HG03378 (cell line): ENCODE measurements at regions not wholly inside any gene's neighbourhood (a gene's known extent, or its start where the extent isn't known, plus 50 kb on each side); places are given as distances from the start of the nearest gene placed in this dataset.

Experiments
- ATAC-seq: cut with Tn5 transposase; IDR thresholded peaks from one replicate; pipeline ENCODE4 v1.9.1; 2021; ENCODE audit warnings: mild to moderate bottlenecking, moderate library complexity; ENCODE audit not compliant: unreplicated experiment

DNA sequence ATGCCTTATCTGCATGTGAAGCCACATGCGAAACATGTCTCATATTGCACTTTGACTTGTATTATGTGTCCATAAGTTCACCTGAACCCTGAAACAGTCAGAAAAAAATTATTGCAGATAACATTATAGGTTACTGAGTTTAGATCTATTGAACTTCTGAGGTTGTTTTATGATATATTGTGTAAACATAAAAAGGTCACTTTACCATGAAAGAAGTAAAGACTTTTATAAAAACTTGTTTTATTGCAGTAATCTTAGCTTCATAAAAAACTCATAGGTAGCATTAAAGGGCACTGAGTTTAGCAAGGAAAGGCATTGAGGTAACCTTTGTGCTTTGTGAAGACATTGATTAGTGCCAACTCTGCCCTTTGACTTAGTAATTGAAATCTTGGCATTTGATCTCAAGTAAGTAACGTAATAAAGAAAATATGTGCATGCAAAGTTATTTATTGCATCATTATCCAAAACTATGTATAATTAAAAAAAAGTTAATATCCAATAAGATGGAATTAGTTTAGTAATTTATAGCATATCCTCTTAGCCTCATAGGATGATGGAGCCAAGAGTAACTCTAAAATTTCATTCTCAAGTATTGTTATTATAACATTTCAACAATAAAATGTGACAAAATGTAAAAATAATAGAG lies 313.3 kb upstream of the ATP2B1 start:
- no peak for ATAC-seq

DNA sequence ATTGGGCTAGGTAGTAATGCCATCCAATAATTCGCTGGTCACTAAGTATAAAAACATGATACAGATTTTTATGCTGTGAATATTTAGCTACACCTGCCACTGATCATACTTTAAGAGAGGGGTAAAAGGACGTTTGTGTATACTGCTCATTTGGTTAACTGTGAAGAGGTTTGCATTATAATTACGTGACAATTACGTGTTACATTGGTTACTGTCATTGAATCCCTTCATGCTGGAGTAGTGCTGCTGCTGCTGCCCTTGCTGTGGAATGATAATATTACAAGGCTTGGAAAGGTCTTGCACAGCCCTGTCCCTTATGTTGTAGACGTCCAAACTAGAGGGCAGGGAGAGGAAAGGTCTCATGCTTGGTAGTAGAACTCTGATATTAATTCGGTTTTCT lies 312.2 kb upstream of the ATP2B1 start:
- ATAC-seq = no peak

DNA sequence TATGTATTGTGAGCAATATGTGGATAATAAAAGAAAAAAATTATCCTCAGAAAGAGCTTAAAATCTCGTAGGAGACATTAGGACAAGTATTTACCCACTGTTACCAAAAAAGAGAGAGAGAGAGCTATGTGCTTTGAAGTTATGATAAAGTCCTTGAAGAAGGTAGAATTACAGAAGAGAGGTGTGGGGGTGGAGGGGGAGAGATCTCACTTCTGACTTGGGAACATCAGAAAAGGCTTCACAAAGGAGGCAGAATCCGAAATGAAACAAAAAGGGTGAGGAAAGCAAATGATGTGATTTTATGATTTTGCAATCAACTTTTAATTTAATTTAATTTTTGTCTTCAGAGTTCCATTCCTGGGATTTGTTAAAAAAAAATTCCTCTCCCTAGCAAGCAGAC lies 311.8 kb upstream of the ATP2B1 start:
- ATAC-seq = no peak

DNA sequence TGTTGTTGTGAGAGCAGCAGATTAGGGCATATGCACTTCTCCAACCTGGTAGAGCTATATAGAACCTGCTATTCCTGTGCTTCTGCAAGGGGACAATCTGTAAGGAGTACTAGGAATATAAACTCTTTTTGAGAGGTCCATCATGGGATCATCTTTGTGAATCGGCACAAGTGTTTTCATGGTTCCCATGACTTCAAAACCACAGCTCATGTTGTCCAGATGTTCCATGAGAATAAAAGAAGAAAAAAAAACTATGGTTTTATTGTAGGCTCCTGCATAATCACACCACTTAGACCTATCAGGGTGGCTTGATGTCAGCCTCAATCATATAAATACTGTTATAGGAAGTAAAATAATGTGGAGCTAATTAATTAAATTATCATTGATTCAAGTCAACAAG lies 311.4 kb upstream of the ATP2B1 start:
- ATAC-seq = no peak

DNA sequence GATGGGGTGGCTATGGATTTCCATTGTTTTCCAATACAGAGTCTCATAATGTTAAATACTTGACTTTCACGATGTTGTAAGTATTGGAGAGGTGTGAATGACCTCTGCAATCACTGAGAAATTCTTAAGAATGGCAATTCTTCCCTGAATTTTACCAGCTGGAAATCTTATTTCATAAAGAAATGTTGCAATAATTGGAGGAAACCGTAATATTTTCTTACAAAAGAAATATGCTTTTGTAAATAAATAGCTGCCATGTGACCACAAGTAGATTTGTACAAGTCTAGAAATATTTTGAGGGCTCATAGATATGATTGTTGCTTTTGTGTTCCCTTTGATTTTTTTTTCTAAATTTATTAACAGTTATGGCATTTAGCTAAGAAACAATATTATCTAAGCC lies 308.7 kb upstream of the ATP2B1 start:
- no peak for ATAC-seq

DNA sequence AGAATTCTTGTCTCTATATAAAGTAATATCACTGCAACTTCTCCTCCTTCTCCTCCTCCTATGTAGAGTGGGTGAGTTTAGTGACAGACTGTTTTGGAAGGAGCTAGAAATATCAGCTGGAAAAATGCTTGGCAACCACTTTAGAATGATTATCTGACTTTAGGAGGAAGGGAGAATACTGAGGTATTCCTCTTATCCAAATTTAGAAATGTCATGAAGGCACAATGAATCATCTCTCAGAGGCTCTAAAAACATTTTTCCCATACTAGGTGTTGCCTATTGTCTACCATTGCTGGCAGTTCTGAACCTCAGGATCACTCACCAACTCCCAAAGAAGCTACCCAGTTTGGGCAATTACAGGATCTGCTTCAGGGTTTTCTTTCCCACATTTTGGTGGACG lies 306.6 kb upstream of the ATP2B1 start:
- ATAC-seq = no peak

DNA sequence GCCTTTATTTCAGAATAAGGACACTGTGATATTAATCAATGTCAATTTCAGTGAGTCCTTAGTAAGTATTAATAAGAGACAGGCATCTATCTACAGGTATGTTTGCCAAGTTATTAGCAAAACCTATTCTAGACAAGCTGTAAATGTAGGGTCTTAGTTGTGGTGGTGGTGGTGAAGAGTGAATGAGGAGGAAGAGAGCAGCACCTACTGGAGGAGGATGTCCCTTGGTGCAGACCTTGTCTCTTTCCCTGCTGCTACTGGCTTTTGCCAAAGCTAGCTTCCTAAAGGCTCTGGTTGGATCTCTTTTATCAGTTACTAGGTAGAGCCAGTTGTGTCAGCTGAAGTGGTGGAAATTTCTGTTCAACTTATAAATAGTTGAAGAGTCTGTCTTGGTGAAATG lies 304.8 kb upstream of the ATP2B1 start:
- peak; percentile 58 for ATAC-seq

DNA sequence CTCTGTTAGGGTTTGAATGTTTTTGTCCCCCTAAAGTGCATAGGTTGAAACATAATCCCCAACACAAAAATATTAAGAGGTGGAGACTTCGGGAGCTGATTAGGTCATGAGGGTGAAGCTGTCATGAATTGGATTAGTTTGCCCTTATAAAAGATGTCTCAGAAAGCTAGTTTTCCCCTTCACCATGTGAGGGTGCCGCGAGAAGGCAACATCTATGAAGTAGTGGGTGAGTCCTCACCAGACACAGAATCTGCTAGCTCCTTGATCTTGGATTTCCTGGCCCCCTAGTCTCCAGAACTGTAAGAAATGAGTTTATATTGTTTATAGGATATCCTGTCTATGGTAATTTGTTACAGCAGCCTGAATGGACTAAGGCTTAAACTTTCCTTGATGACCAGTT lies 301.5 kb upstream of the ATP2B1 start:
- no peak for ATAC-seq

DNA sequence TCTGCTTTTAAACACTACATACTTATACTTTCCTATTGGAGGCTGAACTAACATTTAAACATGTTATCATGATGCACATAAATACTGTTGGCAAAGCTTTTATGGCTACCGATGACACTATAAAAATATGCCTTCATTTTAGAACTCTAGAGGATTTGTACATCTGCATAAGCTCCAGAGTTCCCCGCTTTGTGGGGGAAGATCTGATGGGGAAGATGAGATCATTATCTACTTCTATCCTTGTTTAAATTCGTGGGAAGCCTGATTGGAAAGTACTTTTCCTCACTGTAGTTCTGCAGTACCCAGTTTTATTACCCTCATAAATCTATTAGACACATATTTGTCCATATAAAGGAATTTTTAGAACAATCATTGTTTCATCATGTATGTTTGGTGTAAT lies 299.6 kb upstream of the ATP2B1 start:
- no peak for ATAC-seq

DNA sequence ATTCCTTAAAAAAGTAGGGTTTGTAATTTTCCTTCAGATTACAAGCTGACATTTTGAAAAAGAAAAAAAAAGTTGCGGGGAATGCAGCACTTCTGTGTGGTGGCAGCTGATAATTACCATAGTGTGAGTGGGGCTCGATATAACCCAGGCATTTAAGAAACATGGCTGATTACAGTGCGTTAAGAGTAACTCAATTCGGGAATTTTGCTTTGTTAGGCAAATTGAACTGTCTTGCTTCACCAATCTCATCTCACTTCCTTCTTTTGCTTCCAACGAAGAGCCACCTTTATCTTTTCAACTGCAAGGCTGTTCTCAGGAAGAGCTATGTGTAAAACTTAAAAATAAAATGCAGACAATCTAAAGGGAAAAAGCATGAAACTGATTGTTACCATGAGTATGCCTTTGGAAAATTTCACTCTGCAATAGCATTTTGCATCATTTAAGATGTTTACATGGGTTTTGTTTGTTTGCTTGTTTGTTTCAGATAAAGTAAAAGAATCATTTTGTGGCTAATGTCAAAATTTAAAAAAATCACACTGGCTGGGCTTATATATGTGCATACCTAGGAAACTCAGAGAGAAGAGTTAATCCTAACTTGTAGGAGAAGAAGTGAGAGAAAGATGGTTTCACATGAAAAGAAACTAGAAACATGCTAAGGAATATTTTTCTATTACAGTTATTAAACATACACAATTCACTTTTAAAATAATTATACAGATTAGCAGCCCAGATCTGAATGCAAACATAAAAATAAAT lies 295.9 kb upstream of the ATP2B1 start:
- peak; percentile 65 for ATAC-seq

DNA sequence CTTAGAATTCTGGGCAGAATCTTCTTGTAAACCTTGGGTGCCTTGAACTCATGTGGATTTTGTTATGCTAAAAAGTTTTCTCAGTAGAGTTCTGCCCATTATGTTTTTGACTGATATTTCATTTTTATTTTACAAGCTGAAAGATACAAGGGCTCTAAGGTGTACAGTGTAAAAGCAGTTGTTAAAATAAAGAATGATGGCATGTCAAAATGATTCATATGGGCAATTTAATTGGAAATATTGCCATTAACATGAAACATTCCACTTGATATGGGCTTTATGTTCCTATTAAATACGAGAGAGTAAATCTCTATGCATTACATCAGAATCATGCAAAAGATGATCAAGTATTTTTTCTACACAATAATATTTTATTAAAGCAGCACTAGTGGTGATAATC lies 295.1 kb upstream of the ATP2B1 start:
- no peak for ATAC-seq

DNA sequence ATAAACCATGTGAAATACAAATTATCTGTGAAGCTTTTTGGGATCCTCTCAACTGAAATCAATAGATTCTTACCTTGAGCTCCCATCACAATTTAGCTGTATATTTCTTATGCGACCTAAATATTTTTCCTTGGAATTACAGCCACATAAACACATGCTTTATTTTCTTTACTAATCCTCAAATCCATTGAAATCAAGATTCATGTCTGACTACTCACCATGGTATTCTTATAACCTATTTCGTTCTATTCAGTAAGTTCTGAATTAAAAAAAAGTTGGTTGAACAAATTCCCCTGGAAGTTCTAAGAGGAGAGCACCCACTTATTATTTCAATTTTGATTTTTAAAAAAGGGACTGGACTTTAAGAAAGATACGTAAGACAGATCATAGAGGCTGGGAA lies 292.1 kb upstream of the ATP2B1 start:
- ATAC-seq = no peak

DNA sequence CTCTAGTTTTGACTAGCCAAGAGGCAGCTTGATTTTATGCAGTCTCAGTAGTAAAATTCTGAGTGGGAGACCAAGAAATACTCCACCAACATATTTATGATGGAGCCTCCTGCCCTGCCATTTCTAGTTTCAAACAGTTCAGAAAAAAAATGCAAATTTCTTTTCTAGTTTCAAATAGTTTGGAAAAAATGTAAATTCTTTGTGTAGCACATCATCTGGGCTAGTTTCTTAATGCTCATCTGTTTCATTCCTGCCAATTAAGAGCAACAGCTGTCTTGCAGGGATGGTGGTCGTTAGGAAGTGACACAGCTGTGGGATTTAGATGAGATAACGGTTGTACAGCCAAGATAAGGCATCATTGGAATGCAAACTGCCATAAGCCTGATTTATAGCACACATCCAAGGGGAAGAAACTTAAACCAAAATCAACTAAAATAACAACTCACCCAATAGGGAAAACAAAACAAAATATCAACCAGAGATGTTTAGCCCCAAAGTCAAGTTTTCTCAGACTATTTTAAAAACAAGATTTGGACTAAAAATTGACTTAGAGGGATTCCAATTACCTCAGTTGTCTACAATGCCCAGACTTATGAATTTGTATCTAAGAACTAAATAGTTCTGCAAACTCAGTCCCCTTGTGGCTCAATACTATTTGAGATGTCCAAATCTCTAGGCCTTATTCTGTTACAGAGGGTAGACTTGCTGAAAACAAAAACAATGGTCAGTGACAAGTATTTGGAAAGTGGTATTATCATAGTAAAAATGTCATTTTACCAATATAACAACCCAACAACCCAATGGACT lies 291.3 kb upstream of the ATP2B1 start:
- no peak for ATAC-seq

DNA sequence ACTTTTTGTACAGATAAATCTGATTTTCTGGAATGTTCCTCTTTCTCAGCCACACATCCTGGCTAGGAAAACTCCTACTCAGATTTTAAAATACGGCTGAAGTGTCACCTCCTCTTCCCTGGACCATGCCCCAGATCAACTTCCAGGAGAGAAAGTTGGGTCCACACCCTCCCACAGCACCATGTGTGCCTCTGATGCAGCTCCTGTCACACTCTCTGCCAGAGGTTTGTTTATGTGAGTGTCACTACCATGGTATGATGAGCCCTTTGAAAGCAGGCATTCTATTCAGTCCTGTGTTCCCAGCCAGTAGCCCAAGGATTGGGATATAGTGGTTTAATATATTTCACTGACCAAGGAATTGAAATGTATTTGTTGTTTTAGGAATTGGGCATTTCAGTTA lies 287.2 kb upstream of the ATP2B1 start:
- ATAC-seq = no peak

DNA sequence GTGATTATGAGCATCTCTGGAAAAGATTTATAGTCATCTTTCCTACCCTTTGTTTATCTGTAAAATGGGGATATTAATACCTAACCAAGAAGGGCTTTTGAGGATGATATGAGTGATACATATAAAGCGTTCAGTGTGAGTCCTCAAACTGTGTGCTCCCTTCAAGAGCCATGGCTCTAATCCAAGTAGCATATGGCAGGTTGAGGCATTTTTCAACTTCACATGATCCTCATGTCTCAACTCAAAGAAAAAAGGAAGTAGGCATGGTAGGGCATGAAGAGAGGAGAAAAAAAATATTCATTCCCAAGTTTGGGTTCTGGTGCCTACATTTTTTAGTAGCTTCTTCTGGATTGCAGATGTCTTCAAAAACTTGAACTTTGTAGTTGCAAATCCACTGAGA lies 286.3 kb upstream of the ATP2B1 start:
- ATAC-seq = no peak

DNA sequence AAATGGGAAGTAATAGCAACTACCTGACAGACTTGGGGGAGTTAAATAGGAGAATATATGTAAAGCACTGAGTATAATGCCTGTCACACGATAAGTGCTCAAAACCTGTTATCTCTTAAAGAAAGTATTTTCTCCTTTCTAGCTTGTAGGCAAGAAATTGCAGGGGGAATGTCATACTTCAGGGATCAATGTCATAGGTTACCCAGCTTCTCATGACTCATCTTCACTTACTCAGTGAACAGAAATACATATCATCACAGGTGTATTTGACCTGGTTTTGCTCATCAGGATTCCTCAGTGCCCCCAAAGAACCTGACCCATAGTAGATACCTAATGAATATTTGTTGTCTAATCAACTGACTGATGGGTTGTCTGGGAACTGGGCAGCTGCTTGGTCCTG lies 285.0 kb upstream of the ATP2B1 start:
- ATAC-seq = no peak

DNA sequence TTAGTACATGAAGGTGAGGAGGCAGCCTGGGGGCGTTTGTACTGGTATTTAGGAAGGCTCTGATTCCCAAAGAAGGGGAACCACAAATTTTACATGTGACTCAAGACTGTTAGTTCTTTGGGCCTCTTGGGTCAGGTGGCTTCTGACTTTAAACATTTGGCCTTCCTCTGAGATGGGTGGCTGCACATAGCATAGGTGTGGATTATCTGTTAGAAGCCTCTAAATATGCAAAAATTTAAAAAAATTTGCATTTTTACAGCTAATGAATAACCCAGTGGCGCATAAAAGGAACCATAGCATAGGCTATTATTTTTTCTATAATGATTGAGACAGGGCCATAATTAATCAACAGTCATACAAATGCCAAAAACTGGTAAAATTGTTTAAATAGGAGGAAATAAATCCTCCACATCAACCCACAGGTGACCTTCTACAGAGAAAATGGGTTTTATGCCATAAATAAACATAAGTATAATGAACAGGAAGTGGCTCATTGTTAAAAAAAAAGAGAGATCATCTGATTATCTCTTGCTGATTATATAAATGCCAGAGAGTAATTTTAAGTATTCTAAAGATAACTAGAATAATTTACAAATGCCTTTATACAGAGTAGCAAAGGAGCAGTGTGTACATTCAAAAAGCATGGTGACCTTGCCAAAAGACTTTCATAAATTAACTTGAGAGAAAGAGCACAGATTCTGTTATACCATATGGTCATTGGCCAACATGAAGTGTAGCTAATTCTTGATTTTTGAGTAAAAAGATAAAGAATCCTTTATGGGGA lies 284.2 kb upstream of the ATP2B1 start:
- no peak for ATAC-seq

DNA sequence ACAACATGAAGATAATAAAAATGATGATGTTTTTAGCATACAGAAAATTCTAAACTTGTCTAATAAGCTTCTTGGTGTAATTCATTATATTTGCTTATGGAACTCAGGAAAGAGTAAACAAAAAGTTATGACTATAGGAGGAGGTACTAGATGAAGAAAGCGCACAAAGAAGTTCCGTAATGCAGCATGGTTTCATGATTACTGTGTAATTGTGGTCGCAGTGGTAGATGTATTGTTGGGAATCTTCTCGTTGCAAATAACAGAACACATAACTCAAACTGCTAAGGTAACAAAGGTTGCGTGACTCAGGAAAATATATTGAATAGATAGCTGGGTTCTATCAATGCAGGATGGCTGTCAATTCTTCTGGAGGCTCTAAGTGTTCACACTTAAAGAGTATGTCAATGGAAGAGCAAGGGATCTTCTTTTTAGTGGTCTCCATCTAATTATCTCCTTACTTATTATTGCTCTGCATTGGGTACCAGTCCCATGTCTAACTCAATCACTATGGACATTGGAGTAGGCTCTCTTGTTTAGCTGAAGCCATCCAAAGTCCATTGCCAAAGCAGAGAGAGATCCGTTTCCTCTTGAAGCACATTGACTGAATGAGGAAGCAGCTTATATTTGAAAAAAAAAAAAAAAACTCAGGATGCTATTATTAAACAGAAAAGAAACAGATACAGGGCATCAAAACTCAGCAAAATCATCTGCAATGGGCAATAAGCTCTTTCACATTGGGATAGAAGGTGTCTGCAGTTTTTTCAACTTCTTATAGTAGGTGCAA lies 283.4 kb upstream of the ATP2B1 start:
- ATAC-seq = no peak

DNA sequence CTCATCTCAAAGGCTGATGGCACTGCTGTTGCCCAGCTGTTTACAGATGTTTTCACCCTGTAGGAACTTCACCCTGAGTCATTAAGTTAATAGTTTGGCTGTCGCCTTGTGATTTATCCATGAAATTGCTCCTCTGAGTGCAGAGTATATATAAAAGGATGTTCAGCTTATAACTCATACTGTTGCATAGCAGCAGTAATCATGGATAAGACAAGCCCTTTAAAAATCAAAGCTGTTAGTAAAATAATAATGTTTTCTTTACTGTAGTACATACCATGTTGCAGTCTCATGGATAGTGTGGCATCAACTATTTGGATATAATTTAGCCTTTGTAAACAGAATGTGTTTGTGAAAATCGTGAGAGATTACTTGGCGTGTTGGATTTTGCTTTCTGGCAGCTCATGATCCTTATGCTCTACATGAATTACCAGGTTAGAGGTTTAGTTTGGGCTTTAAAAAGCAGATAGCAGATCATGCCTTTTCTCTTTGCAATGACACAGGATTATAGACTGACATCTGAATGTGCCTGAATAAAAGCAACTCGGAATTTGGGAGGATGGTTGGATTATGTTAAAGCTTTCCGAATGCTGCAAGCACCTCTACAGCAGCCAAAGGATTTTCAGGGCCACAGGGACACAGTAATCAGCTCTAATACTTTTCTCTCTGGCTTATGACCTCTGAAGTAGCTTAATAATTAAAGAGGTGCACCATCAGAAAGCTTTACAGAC lies 279.7 kb upstream of the ATP2B1 start:
- ATAC-seq = no peak

DNA sequence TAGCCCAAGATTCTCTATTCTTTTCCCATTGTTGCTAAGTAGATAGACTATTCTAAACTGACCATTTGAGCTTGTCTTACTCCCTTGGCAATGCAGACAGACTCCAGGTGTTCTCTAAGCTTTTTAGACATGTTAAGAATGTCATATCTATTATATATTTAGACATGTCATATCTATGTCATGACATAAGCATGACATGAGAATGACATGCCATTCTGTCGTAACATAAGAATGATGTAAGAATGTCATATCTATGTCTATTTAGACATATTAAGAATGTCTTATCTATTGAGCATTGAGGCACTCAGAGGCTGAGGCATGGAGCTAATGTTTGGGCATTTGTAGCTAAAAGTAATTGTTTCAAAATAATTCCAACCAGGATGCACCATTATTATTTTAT lies 277.3 kb upstream of the ATP2B1 start:
- ATAC-seq = no peak
